PFSK-1 (cell line): ENCODE measurements at regions not wholly inside any gene's neighbourhood (a gene's known extent, or its start where the extent isn't known, plus 50 kb on each side); places are given as distances from the start of the nearest gene placed in this dataset.

ENCODE experiments used
- FOXP2 ChIP-seq: optimal IDR thresholded peaks from 2 replicates; pipeline ENCODE3; 2011; ENCODE audit warnings: borderline replicate concordance, control low read depth, inconsistent platforms; ENCODE audit not compliant: insufficient read depth; ENCODE audit errors: extremely low read length, extremely low read depth
- POLR2AphosphoS5 ChIP-seq: IDR thresholded peaks from 2 replicates; pipeline ENCODE4 v1.6.1; 2012; ENCODE audit warnings: low read depth, mild to moderate bottlenecking, control low read depth, low read length, moderate library complexity
- REST ChIP-seq, 2 experiments: IDR thresholded peaks; 2 replicates each; pipeline versions ENCODE4 v1.6.1 to v1.8.0; 2011 to 2012; ENCODE audit warnings: low read depth in 2 of 2, low read length in 2 of 2, control low read depth in 1 of 2, inconsistent platforms in 1 of 2, mild to moderate bottlenecking in 1 of 2, moderate library complexity in 1 of 2; ENCODE audit not compliant: insufficient read depth in 1 of 2
- SIN3A ChIP-seq: IDR thresholded peaks from 2 replicates; pipeline ENCODE4 v1.6.1; 2012; ENCODE audit warnings: mild to moderate bottlenecking, low read length, moderate library complexity, borderline replicate concordance; ENCODE audit not compliant: insufficient read depth
- TAF1 ChIP-seq: IDR thresholded peaks from 2 replicates; pipeline ENCODE4 v1.6.1; 2012; ENCODE audit warnings: low read length, control low read depth, borderline replicate concordance; ENCODE audit not compliant: insufficient read depth

GRCh38 chr3:159657176-159657575 lies 331.5 kb upstream of the IL12A start:
- TF ChIP-seq TAF1 = no peak
- no peak for TF ChIP-seq POLR2AphosphoS5
- TF ChIP-seq FOXP2 = no peak
- TF ChIP-seq REST (IDR thresholded peaks at IDR 0.05; ENCODE audit: insufficient read depth in 1 of 2, low read depth in 2 of 2, low read length in 2 of 2) = no peak
- TF ChIP-seq SIN3A = no peak

GRCh38 chr3:159657629-159658028 lies 331.0 kb upstream of the IL12A start:
- TF ChIP-seq FOXP2 = no peak
- no peak for TF ChIP-seq TAF1
- TF ChIP-seq POLR2AphosphoS5 = no peak
- no peak for TF ChIP-seq REST (IDR thresholded peaks at IDR 0.05; ENCODE audit: insufficient read depth in 1 of 2, low read depth in 2 of 2, low read length in 2 of 2)
- TF ChIP-seq SIN3A = no peak

GRCh38 chr3:159660326-159660725 lies 328.3 kb upstream of the IL12A start:
- TF ChIP-seq POLR2AphosphoS5 (no peak), REST (IDR thresholded peaks at IDR 0.05; ENCODE audit: insufficient read depth in 1 of 2, low read depth in 2 of 2, low read length in 2 of 2) (no peak), FOXP2 (no peak), TAF1 (no peak), SIN3A (no peak)

- TF ChIP-seq POLR2AphosphoS5 (no peak), TAF1 (no peak), FOXP2 (no peak), SIN3A (no peak), REST (IDR thresholded peaks at IDR 0.05; ENCODE audit: insufficient read depth in 1 of 2, low read depth in 2 of 2, low read length in 2 of 2) (no peak)
Observed at GRCh38 chr3:159660901-159661300, 327.7 kb upstream of the IL12A start.

GRCh38 chr3:159662549-159662948 lies 326.1 kb upstream of the IL12A start:
- TF ChIP-seq TAF1 (no peak), FOXP2 (no peak), POLR2AphosphoS5 (no peak), REST (IDR thresholded peaks at IDR 0.05; ENCODE audit: insufficient read depth in 1 of 2, low read depth in 2 of 2, low read length in 2 of 2) (no peak), SIN3A (no peak)
